ENCODE measurements at regions not wholly inside any gene's neighbourhood (a gene's known extent, or its start where the extent isn't known, plus 50 kb on each side); places are given as distances from the start of the nearest gene placed in this dataset.

GRCh38 chr4:180098586-180098985, 2144.6 kb upstream of the TENM3 start:
- Histone ChIP-seq H3K9ac (ENCODE audit: low read depth in 1 of 2, low read length in 2 of 2) (no peak overlapping the region), H3K27me3 (ENCODE audit: control insufficient read depth in 1 of 2, insufficient read depth in 2 of 2, low read length in 2 of 2) (no peaks in the 10 kb centered on the region), H3K9me3 (ENCODE audit: control insufficient read depth in 1 of 2, low read length in 2 of 2) (no peaks in the 10 kb centered on the region), H3K4me3 (ENCODE audit: low read depth in 1 of 2, low read length in 2 of 2) (no peak overlapping the region), H3K36me3 (ENCODE audit: control insufficient read depth in 1 of 2, insufficient read depth in 2 of 2, low read length in 2 of 2) (no peaks in the 10 kb centered on the region), H3K4me1 (ENCODE audit: control insufficient read depth in 1 of 2, insufficient read depth in 2 of 2, low read length in 2 of 2) (peaks cover 0 to 4% of the 10 kb centered on the region in 2 donors), H3K27ac (ENCODE audit: low read depth, low read length) (no peak overlapping the region)

- no peak overlapping the region for H3K27ac ChIP-seq (ENCODE audit: low read depth, low read length)
- H3K27me3 ChIP-seq (ENCODE audit: control insufficient read depth in 1 of 2, insufficient read depth in 2 of 2, low read length in 2 of 2) = no peaks in the 10 kb centered on the region
- H3K36me3 ChIP-seq (ENCODE audit: control insufficient read depth in 1 of 2, insufficient read depth in 2 of 2, low read length in 2 of 2) = no peaks in the 10 kb centered on the region
- no peak overlapping the region for H3K4me3 ChIP-seq (ENCODE audit: low read depth in 1 of 2, low read length in 2 of 2)
- no peak overlapping the region for H3K9ac ChIP-seq (ENCODE audit: low read depth in 1 of 2, low read length in 2 of 2)
- no peaks in the 10 kb centered on the region for H3K9me3 ChIP-seq (ENCODE audit: control insufficient read depth in 1 of 2, low read length in 2 of 2)
- H3K4me1 ChIP-seq (ENCODE audit: control insufficient read depth in 1 of 2, insufficient read depth in 2 of 2, low read length in 2 of 2) = no peaks in the 10 kb centered on the region
These were observed 2143.2 kb upstream of the TENM3 start for GRCh38 chr4:180099957-180100356.

- Histone ChIP-seq H3K4me1 (ENCODE audit: control insufficient read depth in 1 of 2, insufficient read depth in 2 of 2, low read length in 2 of 2) (no peaks in the 10 kb centered on the region), H3K4me3 (ENCODE audit: low read depth in 1 of 2, low read length in 2 of 2) (no peak overlapping the region), H3K9me3 (ENCODE audit: control insufficient read depth in 1 of 2, low read length in 2 of 2) (no peaks in the 10 kb centered on the region), H3K27me3 (ENCODE audit: control insufficient read depth in 1 of 2, insufficient read depth in 2 of 2, low read length in 2 of 2) (no peaks in the 10 kb centered on the region), H3K9ac (ENCODE audit: low read depth in 1 of 2, low read length in 2 of 2) (no peak overlapping the region), H3K27ac (ENCODE audit: low read depth, low read length) (no peak overlapping the region), H3K36me3 (ENCODE audit: control insufficient read depth in 1 of 2, insufficient read depth in 2 of 2, low read length in 2 of 2) (no peaks in the 10 kb centered on the region)
These were observed 2142.5 kb upstream of the TENM3 start for GRCh38 chr4:180100433-180101344.

GRCh38 chr4:180101348-180102083, 2141.7 kb upstream of the TENM3 start:
- no peaks in the 10 kb centered on the region for H3K27me3 ChIP-seq (ENCODE audit: control insufficient read depth in 1 of 2, insufficient read depth in 2 of 2, low read length in 2 of 2)
- H3K4me3 ChIP-seq (ENCODE audit: low read depth in 1 of 2, low read length in 2 of 2) = no peak overlapping the region
- H3K36me3 ChIP-seq (ENCODE audit: control insufficient read depth in 1 of 2, insufficient read depth in 2 of 2, low read length in 2 of 2) = no peaks in the 10 kb centered on the region
- no peak overlapping the region for H3K27ac ChIP-seq (ENCODE audit: low read depth, low read length)
- H3K4me1 ChIP-seq (ENCODE audit: control insufficient read depth in 1 of 2, insufficient read depth in 2 of 2, low read length in 2 of 2) = no peaks in the 10 kb centered on the region
- H3K9ac ChIP-seq (ENCODE audit: low read depth in 1 of 2, low read length in 2 of 2) = no peak overlapping the region
- no peaks in the 10 kb centered on the region for H3K9me3 ChIP-seq (ENCODE audit: control insufficient read depth in 1 of 2, low read length in 2 of 2)

- H3K36me3 ChIP-seq (ENCODE audit: control insufficient read depth in 1 of 2, insufficient read depth in 2 of 2, low read length in 2 of 2) = no peaks in the 10 kb centered on the region
- no peaks in the 10 kb centered on the region for H3K4me1 ChIP-seq (ENCODE audit: control insufficient read depth in 1 of 2, insufficient read depth in 2 of 2, low read length in 2 of 2)
- no peaks in the 10 kb centered on the region for H3K9me3 ChIP-seq (ENCODE audit: control insufficient read depth in 1 of 2, low read length in 2 of 2)
- H3K4me3 ChIP-seq (ENCODE audit: low read depth in 1 of 2, low read length in 2 of 2) = no peak overlapping the region
- H3K27ac ChIP-seq (ENCODE audit: low read depth, low read length) = no peak overlapping the region
- H3K9ac ChIP-seq (ENCODE audit: low read depth in 1 of 2, low read length in 2 of 2) = no peak overlapping the region
- no peaks in the 10 kb centered on the region for H3K27me3 ChIP-seq (ENCODE audit: control insufficient read depth in 1 of 2, insufficient read depth in 2 of 2, low read length in 2 of 2)
These were observed 2139.4 kb upstream of the TENM3 start for GRCh38 chr4:180103794-180104193.

GRCh38 chr4:180105362-180105761, 2137.8 kb upstream of the TENM3 start:
- H3K4me1 ChIP-seq (ENCODE audit: control insufficient read depth in 1 of 2, insufficient read depth in 2 of 2, low read length in 2 of 2) = no peaks in the 10 kb centered on the region
- no peak overlapping the region for H3K9ac ChIP-seq (ENCODE audit: low read depth in 1 of 2, low read length in 2 of 2)
- no peaks in the 10 kb centered on the region for H3K9me3 ChIP-seq (ENCODE audit: control insufficient read depth in 1 of 2, low read length in 2 of 2)
- H3K36me3 ChIP-seq (ENCODE audit: control insufficient read depth in 1 of 2, insufficient read depth in 2 of 2, low read length in 2 of 2) = no peaks in the 10 kb centered on the region
- no peak overlapping the region for H3K27ac ChIP-seq (ENCODE audit: low read depth, low read length)
- H3K27me3 ChIP-seq (ENCODE audit: control insufficient read depth in 1 of 2, insufficient read depth in 2 of 2, low read length in 2 of 2) = no peaks in the 10 kb centered on the region
- H3K4me3 ChIP-seq (ENCODE audit: low read depth in 1 of 2, low read length in 2 of 2) = no peak overlapping the region

- H3K27me3 ChIP-seq (ENCODE audit: control insufficient read depth in 1 of 2, insufficient read depth in 2 of 2, low read length in 2 of 2) = no peaks in the 10 kb centered on the region
- no peaks in the 10 kb centered on the region for H3K4me1 ChIP-seq (ENCODE audit: control insufficient read depth in 1 of 2, insufficient read depth in 2 of 2, low read length in 2 of 2)
- H3K9me3 ChIP-seq (ENCODE audit: control insufficient read depth in 1 of 2, low read length in 2 of 2) = no peaks in the 10 kb centered on the region
- no peak overlapping the region for H3K4me3 ChIP-seq (ENCODE audit: low read depth in 1 of 2, low read length in 2 of 2)
- H3K9ac ChIP-seq (ENCODE audit: low read depth in 1 of 2, low read length in 2 of 2) = no peak overlapping the region
- no peaks in the 10 kb centered on the region for H3K36me3 ChIP-seq (ENCODE audit: control insufficient read depth in 1 of 2, insufficient read depth in 2 of 2, low read length in 2 of 2)
- no peak overlapping the region for H3K27ac ChIP-seq (ENCODE audit: low read depth, low read length)
These were observed 2137.1 kb upstream of the TENM3 start for GRCh38 chr4:180106122-180106521.

GRCh38 chr4:180106997-180107396, 2136.2 kb upstream of the TENM3 start:
- Histone ChIP-seq H3K4me3 (ENCODE audit: low read depth in 1 of 2, low read length in 2 of 2) (no peak overlapping the region), H3K9me3 (ENCODE audit: control insufficient read depth in 1 of 2, low read length in 2 of 2) (no peaks in the 10 kb centered on the region), H3K9ac (ENCODE audit: low read depth in 1 of 2, low read length in 2 of 2) (no peak overlapping the region), H3K36me3 (ENCODE audit: control insufficient read depth in 1 of 2, insufficient read depth in 2 of 2, low read length in 2 of 2) (no peaks in the 10 kb centered on the region), H3K27me3 (ENCODE audit: control insufficient read depth in 1 of 2, insufficient read depth in 2 of 2, low read length in 2 of 2) (no peaks in the 10 kb centered on the region), H3K4me1 (ENCODE audit: control insufficient read depth in 1 of 2, insufficient read depth in 2 of 2, low read length in 2 of 2) (no peaks in the 10 kb centered on the region), H3K27ac (ENCODE audit: low read depth, low read length) (no peak overlapping the region)

GRCh38 chr4:180116840-180117239, 2126.4 kb upstream of the TENM3 start:
- Histone ChIP-seq H3K27me3 (ENCODE audit: control insufficient read depth in 1 of 2, insufficient read depth in 2 of 2, low read length in 2 of 2) (no peaks in the 10 kb centered on the region), H3K36me3 (ENCODE audit: control insufficient read depth in 1 of 2, insufficient read depth in 2 of 2, low read length in 2 of 2) (no peaks in the 10 kb centered on the region), H3K9me3 (ENCODE audit: control insufficient read depth in 1 of 2, low read length in 2 of 2) (no peaks in the 10 kb centered on the region), H3K27ac (ENCODE audit: low read depth, low read length) (no peak overlapping the region), H3K4me3 (ENCODE audit: low read depth in 1 of 2, low read length in 2 of 2) (no peak overlapping the region), H3K9ac (ENCODE audit: low read depth in 1 of 2, low read length in 2 of 2) (no peak overlapping the region), H3K4me1 (ENCODE audit: control insufficient read depth in 1 of 2, insufficient read depth in 2 of 2, low read length in 2 of 2) (no peaks in the 10 kb centered on the region)

GRCh38 chr4:180120068-180120467, 2123.1 kb upstream of the TENM3 start:
- Histone ChIP-seq H3K9ac (ENCODE audit: low read depth in 1 of 2, low read length in 2 of 2) (no peak overlapping the region), H3K4me3 (ENCODE audit: low read depth in 1 of 2, low read length in 2 of 2) (no peak overlapping the region), H3K9me3 (ENCODE audit: control insufficient read depth in 1 of 2, low read length in 2 of 2) (no peaks in the 10 kb centered on the region), H3K4me1 (ENCODE audit: control insufficient read depth in 1 of 2, insufficient read depth in 2 of 2, low read length in 2 of 2) (no peaks in the 10 kb centered on the region), H3K27me3 (ENCODE audit: control insufficient read depth in 1 of 2, insufficient read depth in 2 of 2, low read length in 2 of 2) (no peaks in the 10 kb centered on the region), H3K36me3 (ENCODE audit: control insufficient read depth in 1 of 2, insufficient read depth in 2 of 2, low read length in 2 of 2) (no peaks in the 10 kb centered on the region), H3K27ac (ENCODE audit: low read depth, low read length) (no peak overlapping the region)
